CD4-positive, alpha-beta T cell (primary cell): ENCODE measurements at regions not wholly inside any gene's neighbourhood (a gene's known extent, or its start where the extent isn't known, plus 50 kb on each side); places are given as distances from the start of the nearest gene placed in this dataset.

Experiments used
- ATAC-seq: fragments of 200-7000 bp; cut with Tn5 transposase; one replicate; pipeline ENCODE4 v1.10.0; 2022; ENCODE audit warnings: mild to moderate bottlenecking; ENCODE audit not compliant: poor library complexity
- CTCF ChIA-PET: fragments of 350-600 bp; sonication (Branson Sonifier 250); formaldehyde crosslinking; loops from one replicate; lab custom pipeline; 2021; ENCODE audit warnings: antibody characterized with exemption, inconsistent platforms; lab: Charles Lee
- POLR2A ChIA-PET: fragments of 350-600 bp; sonication (Branson Sonifier 250); formaldehyde crosslinking; loops from one replicate; lab custom pipeline; 2021; ENCODE audit warnings: antibody characterized with exemption, inconsistent platforms; lab: Charles Lee
- DNase-seq, 14 experiments: peaks; one replicate each; pipeline ENCODE4 v3.0.0-alpha.2; 2013 to 2020; ENCODE audit warnings: mixed read lengths in 2 of 14
- H3K27ac ChIP-seq, 2 donors: one replicate each; pipeline versions ENCODE4 v1.5.1 to v1.7.0; 2013; ENCODE audit warnings: low read length in 2 of 2, low read depth in 1 of 2, mild to moderate bottlenecking in 1 of 2
- H3K27me3 ChIP-seq, 2 experiments: 1 replicate in 1 of 2; 2 replicates in 1 of 2; pipeline versions ENCODE4 v1.6.1 to v1.7.0; 2013; ENCODE audit warnings: low read length in 2 of 2, control low read depth in 1 of 2, mild to moderate bottlenecking in 1 of 2, moderate library complexity in 1 of 2; ENCODE audit not compliant: insufficient read depth in 2 of 2, control insufficient read depth in 1 of 2
- H3K36me3 ChIP-seq: one replicate; pipeline ENCODE4 v1.6.1; 2013; ENCODE audit warnings: low read length, control low read depth; ENCODE audit not compliant: insufficient read depth
- H3K4me1 ChIP-seq: one replicate; pipeline ENCODE4 v1.6.1; 2013; ENCODE audit warnings: low read length, control low read depth; ENCODE audit not compliant: insufficient read depth
- H3K4me3 ChIP-seq: one replicate; pipeline ENCODE4 v1.5.1; 2013; ENCODE audit warnings: mild to moderate bottlenecking, low read length, moderate library complexity
- H3K9me3 ChIP-seq, 2 experiments: 1 replicate in 1 of 2; 2 replicates in 1 of 2; pipeline versions ENCODE4 v1.6.1 to v1.7.0; 2013; ENCODE audit warnings: low read length in 2 of 2, mild to moderate bottlenecking in 2 of 2, control low read depth in 1 of 2, moderate library complexity in 1 of 2; ENCODE audit not compliant: control insufficient read depth in 1 of 2, insufficient read depth in 1 of 2
- H3K27ac Mint-ChIP-seq: one replicate; pipeline ENCODE4 v1.8.0; 2020; ENCODE audit warnings: mixed read lengths
- H3K27me3 Mint-ChIP-seq: one replicate; pipeline ENCODE4 v1.8.0; 2021; ENCODE audit warnings: mixed read lengths
- H3K36me3 Mint-ChIP-seq: one replicate; pipeline ENCODE4 v1.8.0; 2021; ENCODE audit warnings: low read depth, mixed read lengths
- H3K4me1 Mint-ChIP-seq: one replicate; pipeline ENCODE4 v1.8.0; 2021; ENCODE audit warnings: low read depth, mixed read lengths
- H3K4me3 Mint-ChIP-seq: one replicate; pipeline ENCODE4 v1.8.0; 2020; ENCODE audit warnings: mild to moderate bottlenecking, mixed read lengths
- H3K9me3 Mint-ChIP-seq: one replicate; pipeline ENCODE4 v1.8.0; 2020; ENCODE audit warnings: mixed read lengths
- CTCF ChIP-seq: fragments of 200-600 bp; IDR thresholded peaks from one replicate; pipeline ENCODE4 v1.8.0; 2022; ENCODE audit warnings: antibody characterized with exemption, mild to moderate bottlenecking
- intact Hi-C, 2 experiments: fragments of 100-400 bp; cut with DNase I in 1 of 2; cut with micrococcal nuclease in 1 of 2; formaldehyde crosslinking; loops; one replicate each; pipeline versions ENCODE4 v1.15.1 to v1.9.0; 2023 to 2025; cut with DNase I, micrococcal nuclease

DNA sequence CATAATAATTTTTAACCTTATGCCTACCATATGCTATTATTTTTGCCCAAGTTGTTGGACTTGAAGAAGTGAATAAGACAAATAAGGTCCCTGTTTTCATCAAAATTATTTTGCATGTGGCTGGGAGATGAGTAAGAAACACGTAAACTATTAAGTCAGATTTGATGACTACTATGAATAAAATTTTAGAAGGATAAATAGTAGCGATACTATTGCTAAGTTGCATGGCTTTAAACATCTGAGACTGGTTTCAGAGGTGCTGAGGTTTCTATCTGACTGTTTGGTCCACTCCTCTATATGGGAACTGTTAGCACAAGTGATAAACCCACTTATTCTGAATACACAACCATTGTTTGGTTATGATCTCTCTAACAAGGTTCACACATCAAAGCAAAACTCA is 674.3 kb upstream of the MDGA2 start:
- Mint-ChIP-seq H3K4me3 (no peak overlapping the region), H3K27ac (no peak overlapping the region), H3K27me3 (no peaks in the 10 kb centered on the region), H3K36me3 (no peaks in the 10 kb centered on the region), H3K4me1 (no peaks in the 10 kb centered on the region), H3K9me3 (peaks cover 2% of the 10 kb centered on the region)
- DNase-seq (no peak), ATAC-seq (no peak)
- Histone ChIP-seq H3K36me3 (no peaks in the 10 kb centered on the region), H3K27me3 (no peaks in the 10 kb centered on the region), H3K27ac (no peak overlapping the region), H3K4me1 (no peaks in the 10 kb centered on the region), H3K4me3 (no peak overlapping the region), H3K9me3 (no peaks in the 10 kb centered on the region)
- ChIA-PET POLR2A (no interaction called here), CTCF (no interaction called here)
- TF ChIP-seq CTCF: no peak
- intact Hi-C loops: no loop called here

- POLR2A ChIA-PET: interaction anchor here (0.7 kb wide), 1 partner anchor 246 kb away, joined by 3 read pairs; no protein-coding TSS in a partner anchor
- intact Hi-C loops: no loop called here
- H3K27ac ChIP-seq: no peak overlapping the region
- H3K36me3 Mint-ChIP-seq: no peaks in the 10 kb centered on the region
- H3K4me1 Mint-ChIP-seq: no peaks in the 10 kb centered on the region
- DNase-seq (no peak), ATAC-seq (no peak)
- TF ChIP-seq CTCF: no peak
- H3K4me3 Mint-ChIP-seq: no peak overlapping the region
- H3K27ac Mint-ChIP-seq: no peak overlapping the region
- H3K36me3 ChIP-seq: no peaks in the 10 kb centered on the region
- H3K9me3 ChIP-seq: no peaks in the 10 kb centered on the region
- H3K27me3 ChIP-seq: no peaks in the 10 kb centered on the region
- CTCF ChIA-PET: no interaction called here
- peaks cover 15% of the 10 kb centered on the region for H3K9me3 Mint-ChIP-seq
- H3K27me3 Mint-ChIP-seq: no peaks in the 10 kb centered on the region
- no peak overlapping the region for H3K4me3 ChIP-seq
- no peaks in the 10 kb centered on the region for H3K4me1 ChIP-seq
Measured at GRCh38 chr14:48341069-48341468, 665.7 kb upstream of the MDGA2 start.

DNA sequence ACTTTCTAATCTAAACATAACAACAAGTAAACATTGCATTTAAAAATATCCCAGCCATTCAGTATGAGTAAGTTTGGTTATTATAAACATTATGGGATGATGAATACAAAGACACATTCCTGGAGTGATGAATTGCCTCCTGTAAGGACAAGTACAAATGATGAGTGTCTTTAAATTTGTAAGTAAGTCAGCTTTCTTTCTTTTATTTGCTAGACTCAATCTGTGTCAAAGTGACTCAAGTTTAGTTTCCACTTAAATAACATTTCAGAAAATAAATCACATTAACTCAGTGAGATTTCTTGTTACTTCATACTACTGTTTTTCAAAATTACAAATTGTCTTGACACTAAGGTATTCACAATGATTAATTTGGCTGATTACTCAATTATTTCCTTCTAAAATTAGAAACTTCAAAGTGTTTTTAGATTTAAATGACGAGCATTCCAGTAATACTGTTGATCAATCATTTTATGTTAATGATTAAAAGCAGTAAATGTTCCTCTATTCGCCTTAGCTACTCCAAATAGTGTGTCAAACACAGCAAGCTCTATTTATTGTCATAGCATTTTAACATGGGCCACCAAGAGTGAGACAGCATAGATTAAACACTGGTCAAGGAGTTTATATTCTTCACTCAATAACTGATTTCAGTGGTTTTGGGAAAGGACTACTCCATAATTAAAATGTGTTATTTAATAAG is 658.0 kb upstream of the MDGA2 start:
- Histone ChIP-seq H3K4me3 (no peak overlapping the region), H3K27me3 (no peaks in the 10 kb centered on the region), H3K4me1 (no peaks in the 10 kb centered on the region), H3K27ac (no peak overlapping the region), H3K36me3 (no peaks in the 10 kb centered on the region), H3K9me3 (peaks cover 0 to 5% of the 10 kb centered on the region in 2 experiments)
- Mint-ChIP-seq H3K27ac (no peak overlapping the region), H3K4me3 (no peak overlapping the region), H3K36me3 (no peaks in the 10 kb centered on the region), H3K27me3 (no peaks in the 10 kb centered on the region), H3K4me1 (no peaks in the 10 kb centered on the region), H3K9me3 (peaks cover 18% of the 10 kb centered on the region)
- ATAC-seq (no peak), DNase-seq (no peak)
- POLR2A ChIA-PET: no interaction called here
- intact Hi-C loops: no loop called here
- TF ChIP-seq CTCF: no peak
- CTCF ChIA-PET: no interaction called here
